IPS-18a (cell line): ENCODE measurements at regions not wholly inside any gene's neighbourhood (a gene's known extent, or its start where the extent isn't known, plus 50 kb on each side); places are given as distances from the start of the nearest gene placed in this dataset.

Experiments used
- H3K27ac ChIP-seq: one replicate; pipeline ENCODE4 v1.5.1; 2013; ENCODE audit warnings: low read length
- H3K27me3 ChIP-seq: one replicate; pipeline ENCODE4 v1.6.1; 2013; ENCODE audit warnings: mild to moderate bottlenecking, low read length; ENCODE audit not compliant: control insufficient read depth, insufficient read depth
- H3K36me3 ChIP-seq: one replicate; pipeline ENCODE4 v1.6.1; 2013; ENCODE audit warnings: low read depth, low read length; ENCODE audit not compliant: control insufficient read depth
- H3K4me1 ChIP-seq: one replicate; pipeline ENCODE4 v1.6.1; 2013; ENCODE audit warnings: low read depth, low read length; ENCODE audit not compliant: control insufficient read depth
- H3K4me3 ChIP-seq: one replicate; pipeline ENCODE4 v1.5.1; 2013; ENCODE audit warnings: low read length
- H3K9ac ChIP-seq: one replicate; pipeline ENCODE4 v1.6.1; 2013; ENCODE audit warnings: mild to moderate bottlenecking, low read length, moderate library complexity
- H3K9me3 ChIP-seq: one replicate; pipeline ENCODE4 v1.6.1; 2013; ENCODE audit warnings: low read depth, low read length; ENCODE audit not compliant: control insufficient read depth

DNA sequence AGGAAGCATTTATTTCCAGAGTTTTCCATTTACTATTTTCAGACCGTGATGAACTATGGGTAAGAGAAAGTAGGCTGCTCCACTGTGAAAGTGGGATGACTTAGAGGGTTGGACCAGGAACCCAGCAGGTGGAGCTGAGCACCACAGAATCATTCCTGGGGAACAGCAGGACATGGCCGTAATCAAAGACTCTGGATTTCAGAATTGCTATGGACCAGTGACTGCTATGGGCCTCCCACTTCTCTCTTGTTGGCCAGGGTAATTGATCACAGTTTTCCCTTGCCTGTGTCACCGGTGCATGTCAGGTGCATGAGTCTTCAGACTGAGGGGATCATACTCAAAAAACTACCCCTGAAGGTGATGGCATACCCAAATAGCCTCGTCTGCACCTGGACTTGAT lies 90.6 kb upstream of the GPC1 start:
- no peaks in the 10 kb centered on the region for H3K4me1 ChIP-seq
- no peaks in the 10 kb centered on the region for H3K27me3 ChIP-seq
- no peaks in the 10 kb centered on the region for H3K36me3 ChIP-seq
- no peaks in the 10 kb centered on the region for H3K9me3 ChIP-seq
- H3K27ac ChIP-seq = no peak overlapping the region
- no peak overlapping the region for H3K9ac ChIP-seq
- no peak overlapping the region for H3K4me3 ChIP-seq

DNA sequence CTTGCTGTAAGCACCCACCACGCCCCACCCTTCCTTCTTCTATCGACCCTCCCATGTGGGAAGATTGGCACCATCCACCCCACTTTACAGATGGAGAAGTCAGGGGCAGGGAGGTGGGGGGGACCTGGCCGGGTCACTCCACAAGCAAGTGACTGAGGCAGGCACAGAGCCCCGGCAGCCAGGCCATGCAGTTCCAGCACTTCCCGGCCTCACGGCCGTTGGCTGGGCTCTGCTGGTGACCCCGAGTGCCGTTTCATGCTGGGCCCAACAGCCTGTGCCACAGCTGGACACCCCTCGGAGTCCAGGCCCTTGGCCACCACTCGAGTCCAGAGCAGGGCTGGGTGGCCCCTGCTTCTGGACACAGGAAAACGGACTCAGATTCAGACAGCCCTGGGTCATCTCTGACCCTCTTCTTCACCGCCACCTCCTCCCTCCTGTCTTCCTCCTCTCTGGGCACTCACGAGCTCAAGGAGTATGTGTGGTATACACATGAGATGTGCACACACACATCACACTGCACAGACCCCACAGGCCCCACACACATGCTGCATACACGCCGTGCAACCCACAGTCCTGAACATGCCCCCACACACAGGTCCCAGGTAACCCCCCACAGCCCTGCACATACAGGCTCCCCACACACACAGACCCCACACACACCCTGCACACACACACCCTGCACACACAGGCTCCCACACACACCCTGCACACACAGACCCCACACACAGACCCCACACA lies 89.3 kb upstream of the GPC1 start:
- Histone ChIP-seq H3K27me3 (no peaks in the 10 kb centered on the region), H3K27ac (no peak overlapping the region), H3K36me3 (no peaks in the 10 kb centered on the region), H3K9ac (no peak overlapping the region), H3K4me1 (no peaks in the 10 kb centered on the region), H3K4me3 (no peak overlapping the region), H3K9me3 (no peaks in the 10 kb centered on the region)

- Histone ChIP-seq H3K36me3 (no peaks in the 10 kb centered on the region), H3K4me3 (no peak overlapping the region), H3K9ac (no peak overlapping the region), H3K4me1 (no peaks in the 10 kb centered on the region), H3K9me3 (no peaks in the 10 kb centered on the region), H3K27me3 (no peaks in the 10 kb centered on the region), H3K27ac (no peak overlapping the region)
These were observed 88.6 kb upstream of the GPC1 start for GRCh38 chr2:240346753-240347372.

DNA sequence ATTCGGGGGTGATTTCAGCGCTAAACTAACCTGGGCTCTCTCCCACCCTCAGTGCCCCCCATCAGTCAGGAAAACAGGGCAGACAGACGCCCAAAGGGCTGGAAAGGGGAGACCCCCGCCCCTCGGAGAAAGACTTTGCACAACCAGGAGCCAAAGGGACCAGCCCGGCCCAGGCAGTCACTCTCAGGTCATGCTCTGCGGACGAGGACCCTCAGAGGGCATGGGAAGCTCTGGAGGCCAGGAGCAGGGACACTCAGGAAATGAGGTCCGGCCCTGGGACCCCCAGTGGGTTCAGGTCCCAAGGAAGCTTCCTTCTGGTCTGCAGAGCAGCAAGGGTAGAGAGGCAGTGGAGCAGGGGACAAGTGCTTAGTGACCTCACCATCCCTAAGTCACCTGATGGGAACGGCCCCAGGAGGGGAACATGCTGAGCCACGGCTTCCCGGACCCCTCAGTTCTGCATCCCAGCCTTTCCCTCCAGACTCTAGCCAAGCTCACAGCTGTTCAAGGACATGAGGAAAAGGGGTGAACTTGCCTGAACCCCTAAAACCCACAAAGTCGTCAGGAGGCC lies 88.0 kb upstream of the GPC1 start:
- Histone ChIP-seq H3K27me3 (no peaks in the 10 kb centered on the region), H3K9ac (no peak overlapping the region), H3K27ac (no peak overlapping the region), H3K4me1 (no peaks in the 10 kb centered on the region), H3K36me3 (no peaks in the 10 kb centered on the region), H3K4me3 (no peak overlapping the region), H3K9me3 (no peaks in the 10 kb centered on the region)

DNA sequence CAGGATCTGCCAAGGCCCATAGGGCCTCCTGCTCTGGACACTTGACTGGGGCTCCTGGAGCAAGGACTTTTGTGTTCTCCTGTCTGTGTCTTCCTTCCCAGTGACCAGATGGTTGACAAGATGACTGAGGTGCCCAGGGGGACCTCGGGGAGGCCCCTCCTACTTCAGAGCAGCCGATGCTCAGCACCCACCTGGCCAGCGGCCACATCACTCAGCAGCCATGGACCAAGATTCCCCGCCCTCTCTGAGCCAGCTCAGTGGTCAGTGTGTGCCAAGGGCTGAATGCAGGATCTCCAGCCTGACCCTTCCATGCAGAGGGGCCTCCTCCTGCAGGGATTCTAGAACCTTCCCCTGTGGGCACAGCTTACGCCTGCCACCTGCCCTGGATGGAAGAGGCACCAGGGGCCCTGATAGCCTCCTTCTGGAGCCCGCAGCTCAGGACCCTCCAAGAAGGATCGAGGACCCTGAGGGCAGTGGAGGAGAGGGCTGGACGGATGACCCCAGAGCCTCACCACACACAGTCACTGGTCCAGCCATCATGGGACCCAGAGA lies 87.4 kb upstream of the GPC1 start:
- Histone ChIP-seq H3K36me3 (no peaks in the 10 kb centered on the region), H3K9ac (no peak overlapping the region), H3K9me3 (no peaks in the 10 kb centered on the region), H3K4me3 (no peak overlapping the region), H3K27ac (no peak overlapping the region), H3K4me1 (no peaks in the 10 kb centered on the region), H3K27me3 (no peaks in the 10 kb centered on the region)

GRCh38 chr2:240348522-240348921 lies 86.9 kb upstream of the GPC1 start:
- Histone ChIP-seq H3K27me3 (no peaks in the 10 kb centered on the region), H3K36me3 (no peaks in the 10 kb centered on the region), H3K4me3 (no peak overlapping the region), H3K4me1 (no peaks in the 10 kb centered on the region), H3K27ac (no peak overlapping the region), H3K9me3 (no peaks in the 10 kb centered on the region), H3K9ac (no peak overlapping the region)

DNA sequence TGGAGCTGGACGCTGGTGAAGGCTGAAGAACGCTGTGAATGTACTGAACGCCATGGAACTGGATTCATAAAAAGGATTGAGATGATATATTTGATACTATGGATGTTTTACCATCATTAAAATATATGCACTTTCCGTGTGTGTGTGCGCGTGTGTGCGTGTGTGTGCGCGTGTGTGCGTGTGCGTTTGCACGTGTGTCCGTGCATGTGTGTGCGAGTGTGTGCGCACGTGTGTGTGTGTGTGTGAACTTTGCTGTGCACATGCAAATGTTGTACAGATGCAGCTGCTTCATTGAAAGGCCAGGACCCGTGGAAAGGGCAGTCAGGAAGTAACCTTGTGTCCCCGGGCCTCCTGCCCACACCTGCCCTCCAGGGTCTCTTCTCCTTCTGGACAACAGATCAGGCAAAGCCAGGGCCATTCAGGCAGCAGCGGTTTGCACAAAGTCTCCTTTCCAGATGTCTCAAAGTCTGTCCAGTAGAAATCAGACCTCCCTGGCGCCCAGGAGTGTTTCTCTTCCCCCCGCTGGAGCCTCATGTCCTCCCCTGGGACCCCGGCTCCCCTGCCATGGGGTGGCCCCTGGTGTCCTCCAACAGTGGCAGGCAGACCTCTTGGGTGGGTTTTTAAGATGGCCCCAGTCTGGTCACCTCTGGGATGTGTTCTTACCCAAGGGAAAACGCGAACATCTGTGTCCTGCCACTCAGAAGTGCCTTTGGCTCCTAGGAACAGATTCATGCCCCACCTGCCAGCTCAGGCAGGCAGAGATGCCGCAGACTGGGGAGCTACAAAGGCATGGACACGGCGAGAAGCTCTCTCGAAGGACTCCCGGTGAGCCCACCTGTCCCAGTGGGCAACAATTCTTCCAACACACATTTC lies 86.1 kb upstream of the GPC1 start:
- Histone ChIP-seq H3K27ac (no peak overlapping the region), H3K9ac (no peak overlapping the region), H3K4me1 (no peaks in the 10 kb centered on the region), H3K36me3 (no peaks in the 10 kb centered on the region), H3K4me3 (no peak overlapping the region), H3K9me3 (no peaks in the 10 kb centered on the region), H3K27me3 (no peaks in the 10 kb centered on the region)

GRCh38 chr2:240350006-240350355 lies 85.5 kb upstream of the GPC1 start:
- no peaks in the 10 kb centered on the region for H3K27me3 ChIP-seq
- H3K4me1 ChIP-seq = no peaks in the 10 kb centered on the region
- H3K4me3 ChIP-seq = no peak overlapping the region
- no peaks in the 10 kb centered on the region for H3K9me3 ChIP-seq
- H3K27ac ChIP-seq = no peak overlapping the region
- no peaks in the 10 kb centered on the region for H3K36me3 ChIP-seq
- H3K9ac ChIP-seq = no peak overlapping the region

- no peak overlapping the region for H3K4me3 ChIP-seq
- no peak overlapping the region for H3K27ac ChIP-seq
- no peaks in the 10 kb centered on the region for H3K27me3 ChIP-seq
These were observed 84.8 kb upstream of the GPC1 start for GRCh38 chr2:240350696-240351087.

DNA sequence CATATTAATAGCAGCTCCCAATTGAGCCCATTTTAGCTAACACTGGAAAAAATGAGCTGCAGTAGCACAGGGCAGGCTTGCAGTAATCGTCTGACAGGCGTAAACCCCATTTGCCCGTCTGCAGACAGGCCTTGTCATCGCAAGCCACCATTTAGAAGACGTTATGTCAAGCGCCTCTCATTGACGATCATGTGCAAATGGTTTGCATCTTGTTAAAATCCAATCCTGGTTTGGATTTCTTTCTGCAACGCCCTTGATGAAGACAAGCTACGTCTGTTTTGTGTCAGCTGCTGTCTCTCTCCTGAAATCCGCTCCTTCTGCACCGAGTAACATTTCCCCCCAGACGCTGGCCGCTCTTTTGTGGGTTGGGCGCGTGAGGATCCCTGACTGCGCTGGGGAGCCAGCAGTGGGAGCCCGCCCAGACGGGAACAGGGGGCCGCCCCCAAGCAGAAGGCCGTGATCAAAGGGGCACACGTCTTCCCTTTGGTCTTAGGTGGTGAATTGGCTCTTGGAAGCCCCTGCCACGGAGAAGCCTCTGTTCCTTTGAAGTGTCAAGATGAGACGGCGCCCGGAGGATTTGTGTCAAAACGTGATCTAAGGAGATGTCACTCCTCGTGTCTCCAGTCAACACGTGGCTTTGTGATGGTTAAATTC lies 84.2 kb upstream of the GPC1 start:
- Histone ChIP-seq H3K36me3 (no peaks in the 10 kb centered on the region), H3K9me3 (no peaks in the 10 kb centered on the region), H3K27me3 (no peaks in the 10 kb centered on the region), H3K4me3 (no peak overlapping the region), H3K4me1 (no peaks in the 10 kb centered on the region), H3K9ac (no peak overlapping the region), H3K27ac (no peak overlapping the region)

More at GRCh38 chr2:240350696-240351087, 84.8 kb upstream of the GPC1 start:
- Histone ChIP-seq H3K36me3 (no peaks in the 10 kb centered on the region), H3K9ac (no peak overlapping the region), H3K9me3 (no peaks in the 10 kb centered on the region), H3K4me1 (no peaks in the 10 kb centered on the region)
